ENCODE measurements at regions not wholly inside any gene's neighbourhood (a gene's known extent, or its start where the extent isn't known, plus 50 kb on each side); places are given as distances from the start of the nearest gene placed in this dataset.

GRCh38 chr18:78687736-78688135 is 291.9 kb upstream of the SALL3 start:
- DNase-seq: no peak

- no peak for DNase-seq
Measured at GRCh38 chr18:78688249-78688648, 291.4 kb upstream of the SALL3 start.

DNA sequence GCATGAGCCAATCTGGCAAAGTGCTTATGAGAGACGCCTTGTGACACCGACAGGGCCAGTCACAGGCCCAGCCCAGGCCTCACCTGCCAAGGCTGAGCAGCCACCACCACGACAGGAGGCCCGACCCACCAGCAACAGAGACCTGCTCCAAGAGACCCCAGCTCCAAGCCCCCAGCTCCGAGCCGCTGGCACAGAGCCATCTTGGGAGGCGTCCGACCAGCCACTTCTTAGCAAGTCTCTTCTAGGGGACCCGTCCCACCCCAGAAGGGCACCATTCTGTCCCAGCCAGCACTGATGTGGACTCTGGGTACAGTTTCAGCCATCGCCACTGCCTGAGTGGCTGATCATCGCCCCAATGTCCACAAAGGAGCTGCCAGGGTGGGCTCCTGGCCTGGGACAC is 290.7 kb upstream of the SALL3 start:
- DNase-seq: no peak

DNA sequence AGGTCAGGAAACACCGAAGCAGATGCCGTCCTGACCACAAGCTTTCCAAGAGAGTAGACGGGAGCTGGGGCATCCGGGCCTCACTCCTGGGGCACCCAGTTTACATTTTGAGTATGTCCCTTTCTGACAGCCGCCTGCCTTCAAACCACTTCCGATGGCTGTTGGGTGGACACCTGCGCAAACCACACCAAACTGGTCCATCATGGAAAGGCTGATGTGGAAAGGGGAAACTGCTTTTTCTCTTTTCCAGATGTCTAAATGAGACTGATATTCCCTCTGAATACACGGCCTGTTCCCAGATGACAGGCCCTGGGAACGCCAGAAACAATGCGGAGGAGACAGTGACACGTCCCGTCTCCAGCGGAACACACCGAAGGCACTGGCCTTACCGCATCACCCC is 290.0 kb upstream of the SALL3 start:
- no peak for DNase-seq

- no peak for DNase-seq
Measured at GRCh38 chr18:78692105-78692504, 287.5 kb upstream of the SALL3 start.

GRCh38 chr18:78693429-78693828 is 286.2 kb upstream of the SALL3 start:
- DNase-seq: no peak

GRCh38 chr18:78696698-78697435 is 282.8 kb upstream of the SALL3 start:
- no peak for DNase-seq

- no peak for DNase-seq
Measured at GRCh38 chr18:78697446-78697845, 282.2 kb upstream of the SALL3 start.

- no peak for DNase-seq
Measured at GRCh38 chr18:78698914-78699313, 280.7 kb upstream of the SALL3 start.

GRCh38 chr18:78699499-78699898 is 280.1 kb upstream of the SALL3 start:
- DNase-seq: no peak

GRCh38 chr18:78701771-78702396 is 277.7 kb upstream of the SALL3 start:
- no peak for DNase-seq

GRCh38 chr18:78703291-78703690 is 276.3 kb upstream of the SALL3 start:
- DNase-seq: no peak

- DNase-seq: no peak
Measured at GRCh38 chr18:78704971-78705461, 274.6 kb upstream of the SALL3 start.

DNA sequence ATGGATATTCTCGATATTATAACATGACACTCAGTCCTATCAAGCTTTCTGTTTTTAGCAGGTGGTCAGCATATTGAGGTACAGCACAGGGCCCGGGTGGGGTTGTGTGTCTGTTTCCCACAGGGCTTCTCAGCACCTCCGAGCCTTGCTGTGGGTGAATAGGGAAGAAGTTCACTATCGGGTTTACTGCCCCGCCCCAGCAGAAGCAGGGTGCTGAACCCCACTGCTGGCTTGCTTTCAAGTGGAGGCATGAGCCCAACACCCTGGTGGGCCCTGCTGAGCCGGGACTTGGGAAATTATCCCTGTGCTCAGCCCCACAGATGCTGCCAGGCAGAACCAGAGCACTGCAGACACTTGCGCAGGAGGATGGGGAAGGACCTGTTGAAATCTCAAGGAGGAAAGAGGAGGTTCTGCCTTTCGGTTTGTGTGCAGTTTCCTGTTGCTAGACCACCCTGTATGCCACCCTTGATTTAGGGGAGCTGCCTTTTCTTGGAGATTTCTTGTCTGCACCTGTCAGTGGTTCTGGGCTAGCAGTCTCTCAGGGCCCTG is 270.3 kb upstream of the SALL3 start:
- DNase-seq: no peak

- DNase-seq: no peak
Measured at GRCh38 chr18:78711316-78711715, 268.3 kb upstream of the SALL3 start.

DNA sequence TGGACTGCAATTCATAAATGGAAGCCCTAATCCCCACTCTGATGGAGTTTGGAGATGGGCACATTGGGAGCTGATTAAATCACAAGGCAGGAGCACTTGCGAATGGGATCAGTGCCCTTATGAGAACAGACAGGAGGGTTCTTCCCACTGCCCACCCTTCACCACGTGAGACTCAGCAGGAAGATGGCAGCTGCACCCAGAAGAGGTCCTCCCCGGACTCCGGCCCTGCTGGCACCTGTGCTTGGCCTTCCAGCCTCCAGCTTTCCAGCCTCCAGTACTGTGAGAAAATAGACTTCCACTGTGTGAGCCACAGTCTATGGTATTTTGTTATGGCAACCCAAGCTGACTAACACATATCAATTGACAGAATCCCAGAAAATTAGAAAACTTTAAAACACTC is 267.6 kb upstream of the SALL3 start:
- DNase-seq: no peak

GRCh38 chr18:78713069-78713468 is 266.5 kb upstream of the SALL3 start:
- no peak for DNase-seq

- no peak for DNase-seq
Measured at GRCh38 chr18:78713726-78714125, 265.9 kb upstream of the SALL3 start.

GRCh38 chr18:78716022-78716421 is 263.6 kb upstream of the SALL3 start:
- DNase-seq: no peak

- no peak for DNase-seq
Measured at GRCh38 chr18:78716581-78716980, 263.0 kb upstream of the SALL3 start.

GRCh38 chr18:78717051-78717765 is 262.4 kb upstream of the SALL3 start:
- no peak for DNase-seq

GRCh38 chr18:78717766-78718150 is 261.9 kb upstream of the SALL3 start:
- no peak for DNase-seq

DNA sequence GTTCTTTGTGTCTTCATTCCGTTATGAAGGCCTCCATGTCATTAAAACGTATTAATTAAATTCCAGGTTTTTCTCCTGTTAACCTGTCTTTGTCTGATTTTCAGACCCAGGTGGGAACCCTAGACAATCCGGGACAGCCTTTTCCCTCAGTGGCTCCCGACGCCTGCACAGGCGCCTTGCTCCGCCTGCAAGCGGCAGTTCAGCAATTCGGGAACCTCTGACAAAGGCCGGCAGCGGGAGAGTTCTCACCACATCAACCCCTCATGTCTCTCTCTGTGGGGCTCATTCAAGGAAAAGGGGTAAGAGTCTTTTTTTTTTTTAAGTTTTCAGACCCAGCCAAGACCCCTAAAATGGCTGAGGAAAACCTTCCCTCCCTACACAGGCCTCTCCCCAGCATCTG is 259.8 kb upstream of the SALL3 start:
- DNase-seq: no peak
